ENCODE measurements at regions not wholly inside any gene's neighbourhood (a gene's known extent, or its start where the extent isn't known, plus 50 kb on each side); places are given as distances from the start of the nearest gene placed in this dataset.

DNA sequence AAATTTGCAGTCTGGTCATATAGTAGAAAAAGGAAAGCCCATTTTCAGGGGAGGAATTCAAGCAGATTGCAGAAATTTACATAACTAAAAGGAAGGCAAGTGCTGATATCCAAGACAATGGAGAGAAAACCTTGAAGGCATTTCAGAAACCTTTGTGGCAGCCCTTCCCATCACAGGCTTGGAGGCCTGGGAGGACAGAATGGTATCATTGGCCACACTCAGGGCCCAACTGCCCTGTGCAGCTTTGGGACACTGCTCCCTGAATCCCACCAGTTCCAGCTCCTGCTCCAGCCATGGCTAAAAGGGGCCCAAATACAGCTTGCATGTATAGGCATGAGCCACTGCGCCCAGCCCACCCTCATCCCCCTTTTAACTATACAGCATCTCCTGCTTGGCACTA, 81.1 kb upstream of the NYAP2 start:
- ChIA-PET POLR2A (no interaction called here), CTCF (no interaction called here)

GRCh38 chr2:225317186-225317585, 82.3 kb upstream of the NYAP2 start:
- in situ Hi-C loops (cut with HindIII; ENCODE audit: low pct_unique_long_range_greater_than_20kb, low sequenced_read_pairs) = no loop called here
- 0 out of 2 replicates have a peak, but pooled peaks cover 8% of the 10 kb centered on the region for H3K9me3 ChIP-seq (ENCODE audit: control insufficient read depth, insufficient read depth, low read depth, low read length)
- H3K4me3 ChIP-seq (ENCODE audit: low read depth in 2 of 2, low read length in 2 of 2) = no peak overlapping the region

More for the DNA sequence above, 81.1 kb upstream of the NYAP2 start:
- DNase-seq (ENCODE audit: low read depth, low spot score) (no peak), ATAC-seq (no peak)
- intact Hi-C loops (cut with micrococcal nuclease; ENCODE audit: unreplicated experiment) = no loop called here
- no TSS peak for BruUV-seq (replicated peaks)
- Histone ChIP-seq H3K4me3 (ENCODE audit: low read depth in 2 of 2, low read length in 2 of 2) (no peak overlapping the region), H3K27me3 (ENCODE audit: control insufficient read depth, insufficient read depth, low read length) (no peaks in the 10 kb centered on the region), H3K27ac (ENCODE audit: low read length) (no peak overlapping the region), H3K36me3 (ENCODE audit: control insufficient read depth, insufficient read depth, low read length) (no peaks in the 10 kb centered on the region), H3K4me1 (ENCODE audit: control insufficient read depth, insufficient read depth, low read length) (no peaks in the 10 kb centered on the region), H3K9me3 (ENCODE audit: control insufficient read depth, insufficient read depth, low read depth, low read length) (0 out of 2 replicates have a peak, but pooled peaks cover 8% of the 10 kb centered on the region)
- TF ChIP-seq SIN3A (IDR thresholded peaks at IDR 0.05; ENCODE audit: borderline replicate concordance, insufficient read depth, low read depth, low read length) (no peak), CTCF (IDR thresholded peaks at IDR 0.05) (no peak), TCF7L2 (IDR thresholded peaks at IDR 0.05; ENCODE audit: low read depth, low read length) (no peak), POLR2AphosphoS5 (IDR thresholded peaks at IDR 0.05; ENCODE audit: low read depth, low read length) (no peak)
- TF ChIP-seq, protein P1, sequence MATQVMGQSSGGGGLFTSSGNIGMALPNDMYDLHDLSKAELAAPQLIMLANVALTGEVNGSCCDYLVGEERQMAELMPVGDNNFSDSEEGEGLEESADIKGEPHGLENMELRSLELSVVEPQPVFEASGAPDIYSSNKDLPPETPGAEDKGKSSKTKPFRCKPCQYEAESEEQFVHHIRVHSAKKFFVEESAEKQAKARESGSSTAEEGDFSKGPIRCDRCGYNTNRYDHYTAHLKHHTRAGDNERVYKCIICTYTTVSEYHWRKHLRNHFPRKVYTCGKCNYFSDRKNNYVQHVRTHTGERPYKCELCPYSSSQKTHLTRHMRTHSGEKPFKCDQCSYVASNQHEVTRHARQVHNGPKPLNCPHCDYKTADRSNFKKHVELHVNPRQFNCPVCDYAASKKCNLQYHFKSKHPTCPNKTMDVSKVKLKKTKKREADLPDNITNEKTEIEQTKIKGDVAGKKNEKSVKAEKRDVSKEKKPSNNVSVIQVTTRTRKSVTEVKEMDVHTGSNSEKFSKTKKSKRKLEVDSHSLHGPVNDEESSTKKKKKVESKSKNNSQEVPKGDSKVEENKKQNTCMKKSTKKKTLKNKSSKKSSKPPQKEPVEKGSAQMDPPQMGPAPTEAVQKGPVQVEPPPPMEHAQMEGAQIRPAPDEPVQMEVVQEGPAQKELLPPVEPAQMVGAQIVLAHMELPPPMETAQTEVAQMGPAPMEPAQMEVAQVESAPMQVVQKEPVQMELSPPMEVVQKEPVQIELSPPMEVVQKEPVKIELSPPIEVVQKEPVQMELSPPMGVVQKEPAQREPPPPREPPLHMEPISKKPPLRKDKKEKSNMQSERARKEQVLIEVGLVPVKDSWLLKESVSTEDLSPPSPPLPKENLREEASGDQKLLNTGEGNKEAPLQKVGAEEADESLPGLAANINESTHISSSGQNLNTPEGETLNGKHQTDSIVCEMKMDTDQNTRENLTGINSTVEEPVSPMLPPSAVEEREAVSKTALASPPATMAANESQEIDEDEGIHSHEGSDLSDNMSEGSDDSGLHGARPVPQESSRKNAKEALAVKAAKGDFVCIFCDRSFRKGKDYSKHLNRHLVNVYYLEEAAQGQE (IDR thresholded peaks at IDR 0.05; ENCODE audit: insufficient read depth in 1 of 2, low read depth in 2 of 2, low read length in 1 of 2) = no peak
- in situ Hi-C loops (cut with HindIII; ENCODE audit: low pct_unique_long_range_greater_than_20kb, low sequenced_read_pairs) = no loop called here

More at GRCh38 chr2:225317186-225317585, 82.3 kb upstream of the NYAP2 start:
- no peak for TF ChIP-seq TCF7L2 (IDR thresholded peaks at IDR 0.05; ENCODE audit: low read depth, low read length)
- TF ChIP-seq, protein P1 (IDR thresholded peaks at IDR 0.05; ENCODE audit: insufficient read depth in 1 of 2, low read depth in 2 of 2, low read length in 1 of 2) = no peak
- Histone ChIP-seq H3K27ac (ENCODE audit: low read length) (no peak overlapping the region), H3K27me3 (ENCODE audit: control insufficient read depth, insufficient read depth, low read length) (no peaks in the 10 kb centered on the region), H3K36me3 (ENCODE audit: control insufficient read depth, insufficient read depth, low read length) (no peaks in the 10 kb centered on the region), H3K4me1 (ENCODE audit: control insufficient read depth, insufficient read depth, low read length) (no peaks in the 10 kb centered on the region)
- intact Hi-C loops (cut with micrococcal nuclease; ENCODE audit: unreplicated experiment) = no loop called here
- POLR2A ChIA-PET = no interaction called here
- no TSS peak for BruUV-seq (replicated peaks)
- CTCF ChIA-PET = no interaction called here
- DNase-seq (ENCODE audit: low read depth, low spot score) = no peak
- no peak for ATAC-seq

Data from Panc1 (cell line).